Activated gamma-delta T cell (primary cell): ENCODE measurements at regions not wholly inside any gene's neighbourhood (a gene's known extent, or its start where the extent isn't known, plus 50 kb on each side); places are given as distances from the start of the nearest gene placed in this dataset.

Source experiments
- DNase-seq: peaks from one replicate; lab custom pipeline; 2025; lab: John Stamatoyannopoulos, UW

DNA sequence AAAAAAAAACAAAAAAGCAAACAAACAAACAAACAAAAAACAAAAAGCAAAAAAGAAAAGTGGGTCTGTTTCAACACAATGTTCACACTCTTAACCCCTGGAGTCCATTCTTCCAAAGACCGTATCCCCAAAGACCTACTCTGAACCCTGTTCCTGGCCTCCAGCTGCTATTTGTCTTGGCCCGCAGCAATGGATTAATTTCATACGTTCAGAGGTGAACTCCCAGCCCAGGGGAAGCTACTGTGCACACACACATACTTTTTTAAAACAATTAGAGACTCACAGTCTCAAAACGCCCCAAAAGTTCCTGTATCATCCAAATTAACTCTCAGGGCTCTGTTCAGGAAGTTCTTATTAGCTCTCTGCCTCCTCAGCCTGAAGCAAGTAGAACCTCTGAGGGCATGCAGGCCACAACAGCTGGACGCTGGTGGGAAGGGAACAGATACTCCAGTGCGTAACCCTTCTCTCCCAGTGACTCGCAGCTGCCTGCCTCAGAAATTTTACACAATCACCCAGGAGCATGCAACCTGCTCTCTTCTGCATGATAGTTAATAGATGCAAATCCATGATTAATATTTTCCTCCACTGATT lies 395.4 kb downstream of the RRAGC start:
- DNase-seq = no peak

GRCh38 chr1:38463074-38463473 lies 396.5 kb downstream of the RRAGC start:
- DNase-seq = no peak

- no peak for DNase-seq
Measured at GRCh38 chr1:38456531-38456876, 403.1 kb downstream of the RRAGC start.

- no peak for DNase-seq
Measured at GRCh38 chr1:38455829-38456530, 403.6 kb downstream of the RRAGC start.

- no peak for DNase-seq
Measured at GRCh38 chr1:38454749-38455441, 404.7 kb downstream of the RRAGC start.

DNA sequence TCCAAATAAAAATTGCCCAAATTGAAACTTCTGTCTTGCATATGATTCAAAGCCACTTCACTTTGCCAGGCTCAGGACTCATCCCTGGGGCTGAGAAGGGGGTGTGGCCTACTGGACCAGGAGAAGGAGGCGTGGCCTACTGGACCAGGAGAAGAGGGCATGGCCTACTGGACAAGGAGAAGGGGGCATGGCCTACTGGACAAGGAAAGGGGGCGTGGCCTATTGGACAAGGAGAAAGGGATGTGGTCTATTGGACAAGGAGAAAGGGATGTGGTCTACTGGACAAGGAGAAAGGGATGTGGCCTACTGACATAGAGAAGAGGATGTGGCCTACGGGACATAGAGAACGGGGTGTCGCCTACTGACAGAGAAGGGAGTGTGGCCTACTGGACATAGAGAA lies 405.3 kb downstream of the RRAGC start:
- DNase-seq = no peak

GRCh38 chr1:38452246-38452645 lies 405.7 kb upstream of the POU3F1 start:
- no peak for DNase-seq

DNA sequence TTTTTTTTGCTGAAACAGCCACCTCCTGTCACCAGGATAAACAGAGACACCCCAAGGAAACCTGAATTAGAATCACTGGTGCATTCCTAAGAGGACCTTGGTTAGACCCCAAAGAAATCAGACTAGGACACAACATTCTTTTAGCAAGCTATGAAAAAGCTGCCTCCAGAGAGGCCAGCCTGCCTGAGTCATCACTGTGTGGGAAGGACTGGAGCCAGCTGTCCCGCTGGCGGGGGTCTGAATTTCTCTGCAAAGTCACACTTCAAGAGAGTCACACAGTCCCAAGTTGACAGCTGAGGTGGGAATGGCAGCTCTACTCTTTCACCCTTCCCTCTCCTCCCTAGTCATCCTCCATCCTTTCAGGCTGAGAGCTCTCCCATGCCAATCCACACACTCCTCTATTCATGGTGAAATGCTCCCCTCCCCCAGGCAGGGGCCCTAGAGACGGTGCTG lies 405.0 kb upstream of the POU3F1 start:
- no peak for DNase-seq

DNA sequence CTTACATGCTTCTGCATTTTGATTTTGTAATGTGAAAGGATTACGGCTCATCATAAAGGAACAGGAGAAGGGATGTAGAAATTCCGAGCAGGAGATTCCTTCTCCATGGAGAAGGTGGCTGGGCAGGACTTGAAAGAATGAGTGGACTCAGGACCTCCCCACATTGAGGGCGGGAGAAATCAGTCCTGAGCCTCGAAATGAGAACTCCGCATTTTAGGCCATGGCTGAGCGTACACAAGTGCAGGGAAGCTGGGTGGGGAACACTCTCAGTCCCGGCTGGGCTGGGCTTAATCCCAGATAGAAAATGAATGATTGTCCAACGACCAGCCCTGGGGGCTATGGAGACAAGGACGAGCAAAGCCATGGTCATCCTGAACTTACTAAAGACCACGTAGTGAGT lies 402.3 kb upstream of the POU3F1 start:
- no peak for DNase-seq

GRCh38 chr1:38446936-38447335 lies 400.3 kb upstream of the POU3F1 start:
- DNase-seq = no peak

GRCh38 chr1:38444770-38445442 lies 398.3 kb upstream of the POU3F1 start:
- DNase-seq = no peak

DNA sequence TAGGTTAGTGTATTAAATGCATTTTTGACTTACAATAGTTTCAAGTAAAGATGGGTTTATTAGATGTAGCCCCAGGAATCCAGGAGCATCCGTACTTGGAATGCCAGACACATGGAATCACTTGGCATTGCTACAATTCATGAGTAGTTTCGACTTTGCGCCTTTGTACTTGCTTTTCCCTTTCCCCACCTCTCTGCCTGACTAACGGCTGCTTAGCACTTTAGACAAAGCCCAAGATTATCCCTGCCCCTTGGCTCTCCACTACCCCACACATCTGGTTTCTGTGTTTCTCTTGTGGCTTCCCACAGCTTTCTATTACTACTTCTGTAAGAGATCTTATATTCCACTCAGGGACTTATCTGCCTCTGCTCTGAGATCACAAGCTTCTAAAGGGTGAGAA lies 397.7 kb upstream of the POU3F1 start:
- DNase-seq = no peak

GRCh38 chr1:38440402-38440801 lies 393.8 kb upstream of the POU3F1 start:
- no peak for DNase-seq

GRCh38 chr1:38436749-38437148 lies 390.2 kb upstream of the POU3F1 start:
- DNase-seq = no peak

DNA sequence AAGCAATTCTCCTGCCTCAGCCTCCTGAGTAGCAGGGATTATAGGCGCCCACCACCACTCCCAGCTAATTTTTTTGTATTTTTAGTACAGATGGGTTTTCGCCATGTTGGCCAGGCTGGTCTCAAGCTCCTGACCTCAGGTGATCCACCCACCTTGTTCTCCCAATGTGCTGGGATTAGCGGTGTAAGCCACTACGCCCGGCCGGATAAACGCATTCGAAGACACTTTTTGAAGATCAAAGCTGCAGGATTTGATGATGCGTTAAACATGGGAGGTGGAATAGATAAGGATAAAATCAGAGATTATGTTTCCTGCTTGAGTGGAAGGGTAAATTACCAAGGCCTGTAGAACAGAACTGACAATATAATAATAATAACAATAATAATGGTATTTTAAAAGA lies 389.4 kb upstream of the POU3F1 start:
- DNase-seq = no peak

DNA sequence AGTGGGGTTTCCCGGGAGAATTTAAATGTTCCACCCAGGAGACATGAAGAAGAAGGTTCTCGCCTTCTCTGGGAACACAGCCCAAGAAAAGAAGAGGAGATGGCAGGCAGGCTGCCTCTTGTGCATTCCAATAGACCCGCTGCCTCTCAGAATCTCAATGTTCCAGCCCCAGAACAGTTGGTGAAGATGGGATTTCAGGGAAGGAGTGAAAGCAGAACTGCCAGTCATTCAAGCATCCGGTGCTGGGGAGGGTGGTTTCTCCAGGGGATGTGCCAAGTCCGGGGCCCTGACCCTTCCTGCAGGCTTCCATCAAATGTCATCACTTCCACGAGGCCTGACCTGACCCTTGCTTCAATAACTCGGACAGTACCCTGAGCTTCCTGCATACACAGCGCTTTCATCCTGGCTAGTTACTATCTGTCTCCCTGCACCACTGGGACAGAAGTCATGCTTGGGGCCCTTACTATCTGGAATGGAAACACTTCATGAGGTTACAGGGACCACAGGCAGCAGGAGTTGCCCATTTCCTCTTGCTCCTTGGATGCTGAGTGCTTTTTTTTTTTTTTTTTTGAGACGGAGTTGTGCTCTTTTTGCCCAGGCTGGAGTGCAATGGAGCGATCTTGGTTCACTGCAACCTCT lies 386.6 kb upstream of the POU3F1 start:
- DNase-seq = no peak

- DNase-seq = no peak
Measured at GRCh38 chr1:38431535-38432376, 385.2 kb upstream of the POU3F1 start.

DNA sequence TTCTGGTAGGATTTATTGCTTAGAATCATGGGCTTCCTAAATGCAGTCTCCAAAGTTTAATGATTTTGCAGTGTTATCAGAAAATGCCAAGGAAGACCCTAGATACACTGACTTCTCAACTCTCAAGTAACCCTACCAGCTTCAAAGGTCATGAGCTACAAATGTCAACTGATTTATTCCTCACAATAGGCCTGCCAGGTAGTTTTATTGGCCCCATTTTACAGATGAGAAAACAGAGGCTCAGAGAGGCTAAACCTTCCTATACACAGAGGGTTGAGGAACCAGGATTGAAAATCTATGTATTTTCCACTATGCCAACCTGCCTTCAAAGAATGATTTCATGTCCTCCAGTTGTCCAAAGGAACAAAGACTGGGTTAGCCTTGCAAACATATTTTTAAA lies 384.4 kb upstream of the POU3F1 start:
- DNase-seq = no peak

DNA sequence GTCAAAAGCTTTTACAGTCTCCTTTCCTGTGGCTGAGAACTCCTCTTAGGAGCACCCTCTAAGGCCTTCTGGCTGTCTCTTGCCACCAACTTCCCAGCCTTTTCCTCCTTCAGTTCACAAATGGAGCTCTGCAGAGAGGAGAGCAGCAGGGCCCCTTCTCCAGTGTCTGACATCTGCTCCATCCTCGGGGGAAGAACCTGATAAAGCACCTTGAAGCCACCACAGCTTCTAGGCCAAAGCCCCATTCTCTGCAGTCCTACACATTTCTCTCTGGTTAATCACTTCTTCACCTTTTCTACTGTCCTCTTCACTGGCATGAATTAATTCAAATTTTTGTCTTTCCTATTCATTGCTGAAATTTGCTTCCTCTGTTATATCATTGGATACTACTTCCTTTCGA lies 378.1 kb upstream of the POU3F1 start:
- DNase-seq = no peak

DNA sequence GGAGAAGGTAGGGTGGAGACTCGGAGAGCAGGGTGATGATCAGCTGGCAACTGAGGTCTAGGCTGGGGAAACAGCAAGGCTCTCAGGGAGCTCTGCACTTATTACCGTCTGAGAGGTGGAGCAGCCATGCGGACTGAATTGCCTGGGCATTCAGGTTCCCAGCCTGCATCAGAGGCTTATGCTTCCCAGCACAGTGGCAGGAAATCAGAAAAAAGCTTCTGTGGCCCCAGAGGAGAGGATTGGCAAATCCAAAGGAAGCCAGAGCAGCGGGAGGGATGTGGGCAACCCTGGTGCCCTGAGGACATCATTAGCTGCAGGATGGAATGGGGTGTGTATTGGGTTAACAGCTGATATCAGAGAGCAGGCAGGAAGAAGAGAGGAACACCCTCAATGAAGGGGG lies 374.1 kb upstream of the POU3F1 start:
- DNase-seq = no peak
